ENCODE measurements at regions not wholly inside any gene's neighbourhood (a gene's known extent, or its start where the extent isn't known, plus 50 kb on each side); places are given as distances from the start of the nearest gene placed in this dataset.
"Not testable (repeated sequence)": the region's sequence is repeated elsewhere in the genome, so short reads cannot be mapped to it uniquely, and the experiment has no call there.

GRCh38 chr18:21980744-21981143, 188.6 kb upstream of the GATA6 start:
- intact Hi-C loops (cut with micrococcal nuclease), result no loop called here
- no peak overlapping the region for H3K27ac ChIP-seq (ENCODE audit: low read length)
- H3K9ac ChIP-seq (ENCODE audit: low read length), result no peak overlapping the region
- H3K9me3 ChIP-seq (ENCODE audit: low read length), result no peaks in the 10 kb centered on the region
- ChIA-PET CTCF (no interaction called here), POLR2A (ENCODE audit: unreplicated experiment) (interaction anchor here (0.6 kb wide), 1 partner anchor 102 kb away, joined by 3 read pairs; no protein-coding TSS in a partner anchor)
- DNase-seq, result no peak
- H3K4me3 ChIP-seq (ENCODE audit: low read length), result no peak overlapping the region
- no peaks in the 10 kb centered on the region for H3K27me3 ChIP-seq (ENCODE audit: low read length)
- no peaks in the 10 kb centered on the region for H3K9me2 ChIP-seq (replicated peaks; ENCODE audit: low read length)
- no peaks in the 10 kb centered on the region for H4K20me1 ChIP-seq (ENCODE audit: low read length)
- H3F3A ChIP-seq (ENCODE audit: low read length, unreplicated experiment), result no peaks in the 10 kb centered on the region
- BruUV-seq (replicated peaks), result no TSS peak
- H3K36me3 ChIP-seq (ENCODE audit: low read depth, low read length), result no peaks in the 10 kb centered on the region
- no peak overlapping the region for H2AFZ ChIP-seq (ENCODE audit: low read length)
- no peaks in the 10 kb centered on the region for H3K79me2 ChIP-seq (ENCODE audit: low read length)
- H3K4me2 ChIP-seq (ENCODE audit: low read length), result no peak overlapping the region
- no peak for ATAC-seq
- no peak for TF ChIP-seq EZH2phosphoT487 (IDR thresholded peaks at IDR 0.05; ENCODE audit: borderline replicate concordance, low read length)
- no peak for TF ChIP-seq EZH2 (IDR thresholded peaks at IDR 0.05; ENCODE audit: low read length, unreplicated experiment)
- no peak for TF ChIP-seq CTCF (conservative IDR thresholded peaks at IDR 0.05; ENCODE audit: low read depth, low read length)
- no peaks in the 10 kb centered on the region for H3K4me1 ChIP-seq (ENCODE audit: insufficient read depth, low read length)

GRCh38 chr18:21981489-21981888, 187.9 kb upstream of the GATA6 start:
- H3K27me3 ChIP-seq (ENCODE audit: low read length); H4K20me1 ChIP-seq (ENCODE audit: low read length); H3K9me3 ChIP-seq (ENCODE audit: low read length); H3K36me3 ChIP-seq (ENCODE audit: low read depth, low read length); H3K79me2 ChIP-seq (ENCODE audit: low read length); CTCF ChIA-PET; H3K4me3 ChIP-seq (ENCODE audit: low read length); H2AFZ ChIP-seq (ENCODE audit: low read length); H3K27ac ChIP-seq (ENCODE audit: low read length); DNase-seq; H3K9me2 ChIP-seq (replicated peaks; ENCODE audit: low read length); H3K4me2 ChIP-seq (ENCODE audit: low read length); BruUV-seq (replicated peaks); H3F3A ChIP-seq (ENCODE audit: low read length, unreplicated experiment); H3K4me1 ChIP-seq (ENCODE audit: insufficient read depth, low read length); H3K9ac ChIP-seq (ENCODE audit: low read length); POLR2A ChIA-PET (ENCODE audit: unreplicated experiment); ATAC-seq; intact Hi-C loops (cut with micrococcal nuclease): not testable (repeated sequence)

GRCh38 chr18:21991081-21991534, 178.3 kb upstream of the GATA6 start:
- intact Hi-C loops (cut with micrococcal nuclease), result loop anchor here (10.0 kb wide), 1 partner anchor 574 kb away; no protein-coding TSS in a partner anchor
- no peak for ATAC-seq
- peak; percentile 3 for DNase-seq

More at GRCh38 chr18:21991081-21991534, 178.3 kb upstream of the GATA6 start:
- Histone ChIP-seq H3K27ac (ENCODE audit: low read length) (no peak overlapping the region), H3K79me2 (ENCODE audit: low read length) (no peaks in the 10 kb centered on the region), H3K36me3 (ENCODE audit: low read depth, low read length) (no peaks in the 10 kb centered on the region), H3F3A (ENCODE audit: low read length, unreplicated experiment) (no peaks in the 10 kb centered on the region), H4K20me1 (ENCODE audit: low read length) (no peaks in the 10 kb centered on the region), H2AFZ (ENCODE audit: low read length) (no peak overlapping the region), H3K27me3 (ENCODE audit: low read length) (no peaks in the 10 kb centered on the region), H3K4me2 (ENCODE audit: low read length) (no peak overlapping the region), H3K9me3 (ENCODE audit: low read length) (no peaks in the 10 kb centered on the region), H3K4me1 (ENCODE audit: insufficient read depth, low read length) (no peaks in the 10 kb centered on the region), H3K9me2 (replicated peaks; ENCODE audit: low read length) (no peaks in the 10 kb centered on the region), H3K4me3 (ENCODE audit: low read length) (no peak overlapping the region), H3K9ac (ENCODE audit: low read length) (no peak overlapping the region)
- ChIA-PET CTCF (no interaction called here), POLR2A (ENCODE audit: unreplicated experiment) (no interaction called here)
- BruUV-seq (replicated peaks), result no TSS peak
- TF ChIP-seq EZH2 (IDR thresholded peaks at IDR 0.05; ENCODE audit: low read length, unreplicated experiment) (no peak), CTCF (conservative IDR thresholded peaks at IDR 0.05; ENCODE audit: low read depth, low read length) (no peak), EZH2phosphoT487 (IDR thresholded peaks at IDR 0.05; ENCODE audit: borderline replicate concordance, low read length) (no peak)
